IMR-90 (cell line): ENCODE measurements at regions not wholly inside any gene's neighbourhood (a gene's known extent, or its start where the extent isn't known, plus 50 kb on each side); places are given as distances from the start of the nearest gene placed in this dataset.
"Not testable (repeated sequence)": the region's sequence is repeated elsewhere in the genome, so short reads cannot be mapped to it uniquely, and the experiment has no call there.

Experiments
- ATAC-seq: fragments of 200-7000 bp; cut with Tn5 transposase; 2 replicates; pipeline ENCODE4 v1.9.1; 2020; ENCODE audit warnings: low read depth, mild to moderate bottlenecking, moderate library complexity
- BruUV-seq: library from RNA; stranded (reverse); fragments of 400-500 nt; replicated peaks from 2 replicates; lab custom pipeline; 2021; lab: Mats Ljungman, UMichigan
- CTCF ChIA-PET: fragments of 300-600 bp; formaldehyde crosslinking; extraction: SDS; loops from one replicate; lab custom pipeline; 2021; ENCODE audit warnings: antibody characterized with exemption; lab: Yijun Ruan, JAX
- POLR2A ChIA-PET: fragments of 300-600 bp; sonication (Branson Sonifier 250); formaldehyde crosslinking; loops from one replicate; lab custom pipeline; 2022; ENCODE audit warnings: antibody characterized with exemption; ENCODE audit not compliant: unreplicated experiment; lab: Charles Lee
- DNase-seq: peaks from one replicate; pipeline ENCODE4 v3.0.0; 2013
- H2AFZ ChIP-seq: replicated peaks from 2 replicates; pipeline ENCODE3; 2013; ENCODE audit warnings: low read length, mild to moderate bottlenecking; ENCODE audit not compliant: poor library complexity
- H2AK5ac ChIP-seq: 2 replicates; pipeline ENCODE4 v1.6.1; 2013; ENCODE audit warnings: low read depth, low read length, inconsistent platforms
- H2AK9ac ChIP-seq: replicated peaks from 2 replicates; pipeline ENCODE3; 2013; ENCODE audit warnings: mild to moderate bottlenecking, low read depth, low read length, moderate library complexity; ENCODE audit not compliant: poor library complexity
- H2BK120ac ChIP-seq: 2 replicates; pipeline ENCODE4 v1.6.1; 2013; ENCODE audit warnings: low read depth, low read length, inconsistent platforms
- H2BK15ac ChIP-seq: 3 replicates; pipeline ENCODE4 v1.6.1; 2013; ENCODE audit warnings: low read depth, low read length, inconsistent platforms
- H2BK20ac ChIP-seq: 2 replicates; pipeline ENCODE4 v1.6.1; 2013; ENCODE audit warnings: low read depth, mild to moderate bottlenecking, inconsistent platforms, low read length, moderate library complexity
- H2BK5ac ChIP-seq: 2 replicates; pipeline ENCODE4 v1.6.1; 2013; ENCODE audit warnings: mild to moderate bottlenecking, low read depth, low read length, inconsistent platforms; ENCODE audit not compliant: poor library complexity, severe bottlenecking
- H3K14ac ChIP-seq: replicated peaks from 2 replicates; pipeline ENCODE4 v1.6.1; 2013; ENCODE audit warnings: low read depth, low read length, inconsistent platforms
- H3K18ac ChIP-seq: 2 replicates; pipeline ENCODE4 v1.6.1; 2013; ENCODE audit warnings: low read depth, low read length, control low read depth
- H3K23ac ChIP-seq: 2 replicates; pipeline ENCODE4 v1.6.1; 2013; ENCODE audit warnings: low read depth, low read length, inconsistent platforms
- H3K27ac ChIP-seq: 2 replicates; pipeline ENCODE4 v1.5.1; 2013; ENCODE audit warnings: mild to moderate bottlenecking, control low read depth, low read length; ENCODE audit not compliant: insufficient read depth
- H3K27me3 ChIP-seq: 2 replicates; pipeline ENCODE4 v1.6.1; 2013; ENCODE audit warnings: low read length; ENCODE audit not compliant: control insufficient read depth, insufficient read depth
- H3K36me3 ChIP-seq: 2 replicates; pipeline ENCODE4 v1.6.1; 2013; ENCODE audit warnings: low read length, mixed read lengths; ENCODE audit not compliant: control insufficient read depth, insufficient read depth
- H3K4ac ChIP-seq: 2 replicates; pipeline ENCODE4 v1.6.1; 2013; ENCODE audit warnings: low read depth, low read length, inconsistent platforms
- H3K4me1 ChIP-seq: 2 replicates; pipeline ENCODE4 v1.6.1; 2013; ENCODE audit warnings: low read length, mixed read lengths; ENCODE audit not compliant: control insufficient read depth, insufficient read depth
- H3K4me2 ChIP-seq: 2 replicates; pipeline ENCODE4 v1.6.1; 2013; ENCODE audit warnings: low read depth, mild to moderate bottlenecking, control low read depth, low read length, moderate library complexity
- H3K4me3 ChIP-seq: 2 replicates; pipeline ENCODE4 v1.5.1; 2013; ENCODE audit warnings: low read depth, mild to moderate bottlenecking, control low read depth, low read length, moderate library complexity; ENCODE audit not compliant: insufficient read depth
- H3K56ac ChIP-seq: 2 replicates; pipeline ENCODE4 v1.6.1; 2013; ENCODE audit warnings: low read length, inconsistent platforms; ENCODE audit not compliant: insufficient read depth; ENCODE audit errors: extremely low read depth
- H3K79me1 ChIP-seq, 2 experiments: 2 replicates each; pipeline ENCODE4 v1.6.1; 2013; ENCODE audit warnings: low read length in 2 of 2, inconsistent platforms in 1 of 2, low read depth in 1 of 2
- H3K9ac ChIP-seq: 2 replicates; pipeline ENCODE4 v1.6.1; 2013; ENCODE audit warnings: low read depth, low read length, control low read depth
- H3K9me1 ChIP-seq: 2 replicates; pipeline ENCODE4 v1.6.1; 2013; ENCODE audit warnings: low read length, inconsistent platforms; ENCODE audit not compliant: insufficient read depth
- H3K9me3 ChIP-seq: 2 replicates; pipeline ENCODE4 v1.6.1; 2013; ENCODE audit warnings: low read length; ENCODE audit not compliant: control insufficient read depth, insufficient read depth
- H4K20me1 ChIP-seq: 2 replicates; pipeline ENCODE4 v1.6.1; 2013; ENCODE audit warnings: low read length, inconsistent platforms; ENCODE audit not compliant: insufficient read depth
- H4K5ac ChIP-seq: 2 replicates; pipeline ENCODE4 v1.6.1; 2013; ENCODE audit warnings: mild to moderate bottlenecking, low read depth, low read length, control low read depth
- H4K8ac ChIP-seq, 2 experiments: 2 replicates each; pipeline ENCODE4 v1.6.1; 2013; ENCODE audit warnings: low read depth in 2 of 2, low read length in 2 of 2, control low read depth in 1 of 2, inconsistent platforms in 1 of 2
- H4K91ac ChIP-seq: 2 replicates; pipeline ENCODE4 v1.6.1; 2013; ENCODE audit warnings: low read depth, low read length, inconsistent platforms; ENCODE audit not compliant: insufficient read depth
- WGBS, 2 experiments: methylation state at CpG; one replicate each; pipeline versions ENCODE4 v1.1.5 to v1.1.7; 2013; ENCODE audit warnings: missing lambda C conversion rate in 2 of 2; ENCODE audit not compliant: insufficient read length in 1 of 2; ENCODE audit errors: extremely low coverage in 2 of 2; 5-methylcytosine and 5-hydroxymethylcytosine counted together
- dilution Hi-C: fragments of 300-500 bp; cut with HindIII; formaldehyde crosslinking; loops from one replicate; pipeline ENCODE4 v1.14.3; 2018; ENCODE audit warnings: low sequenced_read_pairs; ENCODE audit not compliant: unreplicated experiment
- in situ Hi-C: fragments of 300-500 bp; cut with MboI; formaldehyde crosslinking; loops from 3 replicates; pipeline ENCODE4 v1.14.3; 2019; ENCODE audit warnings: low sequenced_read_pairs, inconsistent platforms, mixed read lengths
- intact Hi-C: fragments of 100-400 bp; cut with micrococcal nuclease; formaldehyde crosslinking; loops from 2 replicates; pipeline ENCODE4 v1.10.0; 2022

GRCh38 chrX:139320661-139321354 lies 209.7 kb upstream of the F9 start:
- H3K4me2 ChIP-seq, H2BK5ac ChIP-seq, in situ Hi-C loops, H2AFZ ChIP-seq, H2BK15ac ChIP-seq, H4K8ac ChIP-seq, H3K9me1 ChIP-seq, H2AK9ac ChIP-seq, H3K27me3 ChIP-seq, H3K9me3 ChIP-seq, dilution Hi-C loops, H3K4me3 ChIP-seq, H2AK5ac ChIP-seq, H2BK120ac ChIP-seq, POLR2A ChIA-PET, H3K9ac ChIP-seq, H3K4me1 ChIP-seq, BruUV-seq, H3K18ac ChIP-seq, H3K23ac ChIP-seq, DNase-seq, ATAC-seq, H3K27ac ChIP-seq, H3K14ac ChIP-seq, H2BK20ac ChIP-seq, H3K36me3 ChIP-seq, H3K56ac ChIP-seq, H4K20me1 ChIP-seq, CTCF ChIA-PET, H3K4ac ChIP-seq, H3K79me1 ChIP-seq, H4K91ac ChIP-seq, H4K5ac ChIP-seq, intact Hi-C loops: not testable (repeated sequence)
- WGBS, 2 experiments = 100% methylated on average over 1 of the region's 38 CpGs; no CpG with 5 or more reads in 1 of the 2 experiments

- H3K9me3 ChIP-seq, H3K18ac ChIP-seq, H3K27me3 ChIP-seq, H4K8ac ChIP-seq, ATAC-seq, H4K5ac ChIP-seq, H4K20me1 ChIP-seq, H3K4ac ChIP-seq, H3K9ac ChIP-seq, H3K4me1 ChIP-seq, H3K27ac ChIP-seq, H2BK20ac ChIP-seq, H3K9me1 ChIP-seq, BruUV-seq, DNase-seq, in situ Hi-C loops, H2BK120ac ChIP-seq, H3K14ac ChIP-seq, H3K56ac ChIP-seq, intact Hi-C loops, H4K91ac ChIP-seq, H3K36me3 ChIP-seq, H2BK15ac ChIP-seq, H2AFZ ChIP-seq, H3K4me3 ChIP-seq, CTCF ChIA-PET, H2BK5ac ChIP-seq, H3K23ac ChIP-seq, H3K4me2 ChIP-seq, POLR2A ChIA-PET, H2AK5ac ChIP-seq, H3K79me1 ChIP-seq, H2AK9ac ChIP-seq, dilution Hi-C loops: not testable (repeated sequence)
These were observed 223.9 kb upstream of the F9 start for GRCh38 chrX:139306675-139307074.
